ENCODE measurements at regions not wholly inside any gene's neighbourhood (a gene's known extent, or its start where the extent isn't known, plus 50 kb on each side); places are given as distances from the start of the nearest gene placed in this dataset.

DNA sequence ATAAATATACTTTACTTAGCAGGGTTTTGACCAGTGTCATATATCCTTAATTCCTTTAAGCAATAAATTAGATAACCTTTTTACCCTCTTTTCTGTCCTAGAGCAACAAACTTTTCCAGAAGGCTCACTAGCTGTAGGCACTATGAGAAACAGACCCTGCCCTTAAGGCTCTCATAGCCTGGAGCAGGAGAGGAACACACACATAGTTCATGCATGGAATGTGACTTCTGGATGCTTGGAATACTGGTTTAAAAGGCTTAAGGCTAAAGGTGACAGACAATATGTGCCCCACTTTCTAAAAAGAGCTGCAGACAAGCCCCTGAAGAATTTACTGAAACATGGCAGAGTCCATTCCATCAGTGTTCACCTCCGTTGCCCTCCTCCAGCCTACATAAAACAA is 237.2 kb downstream of the TTC8 start:
- 93% methylated on average over 1 of the region's 1 CpG for WGBS
- no peak overlapping the region for H3K4me3 ChIP-seq
- DNase-seq (ENCODE audit: low spot score in 2 of 2), result no peak
- H3K36me3 ChIP-seq, result no peaks in the 10 kb centered on the region
- no peak overlapping the region for H3K27ac ChIP-seq
- H3K4me1 ChIP-seq, result no peaks in the 10 kb centered on the region
- TF ChIP-seq POLR2A (IDR thresholded peaks at IDR 0.05), result no peak
- peaks cover 7% of the 10 kb centered on the region for H3K27me3 ChIP-seq
- no peaks in the 10 kb centered on the region for H3K9me3 ChIP-seq

DNA sequence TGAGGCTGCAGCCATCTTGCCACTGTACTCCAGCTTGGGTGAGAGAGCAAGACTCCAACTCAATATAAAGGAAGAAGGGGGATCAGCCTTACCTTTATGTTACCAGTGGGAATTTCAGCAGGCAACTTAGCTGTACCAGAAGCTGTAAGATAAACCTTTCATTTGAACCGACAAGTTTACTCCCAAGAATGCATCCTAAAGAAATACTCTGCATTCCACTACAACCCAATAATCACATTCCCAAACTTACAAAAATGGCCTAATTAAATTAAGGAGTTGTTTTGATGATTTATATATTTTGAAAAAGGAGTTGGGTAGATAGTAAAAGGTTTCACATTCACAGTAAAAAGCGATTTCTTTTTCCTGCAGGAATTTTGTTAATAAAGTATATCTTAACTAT is 241.4 kb downstream of the TTC8 start:
- TF ChIP-seq POLR2AphosphoS5 (IDR thresholded peaks at IDR 0.05) (no peak), EP300 (IDR thresholded peaks at IDR 0.05) (no peak), POLR2A (IDR thresholded peaks at IDR 0.05) (no peak)
- TF ChIP-seq, protein P1, sequence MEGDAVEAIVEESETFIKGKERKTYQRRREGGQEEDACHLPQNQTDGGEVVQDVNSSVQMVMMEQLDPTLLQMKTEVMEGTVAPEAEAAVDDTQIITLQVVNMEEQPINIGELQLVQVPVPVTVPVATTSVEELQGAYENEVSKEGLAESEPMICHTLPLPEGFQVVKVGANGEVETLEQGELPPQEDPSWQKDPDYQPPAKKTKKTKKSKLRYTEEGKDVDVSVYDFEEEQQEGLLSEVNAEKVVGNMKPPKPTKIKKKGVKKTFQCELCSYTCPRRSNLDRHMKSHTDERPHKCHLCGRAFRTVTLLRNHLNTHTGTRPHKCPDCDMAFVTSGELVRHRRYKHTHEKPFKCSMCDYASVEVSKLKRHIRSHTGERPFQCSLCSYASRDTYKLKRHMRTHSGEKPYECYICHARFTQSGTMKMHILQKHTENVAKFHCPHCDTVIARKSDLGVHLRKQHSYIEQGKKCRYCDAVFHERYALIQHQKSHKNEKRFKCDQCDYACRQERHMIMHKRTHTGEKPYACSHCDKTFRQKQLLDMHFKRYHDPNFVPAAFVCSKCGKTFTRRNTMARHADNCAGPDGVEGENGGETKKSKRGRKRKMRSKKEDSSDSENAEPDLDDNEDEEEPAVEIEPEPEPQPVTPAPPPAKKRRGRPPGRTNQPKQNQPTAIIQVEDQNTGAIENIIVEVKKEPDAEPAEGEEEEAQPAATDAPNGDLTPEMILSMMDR (IDR thresholded peaks at IDR 0.05), result no peak

DNA sequence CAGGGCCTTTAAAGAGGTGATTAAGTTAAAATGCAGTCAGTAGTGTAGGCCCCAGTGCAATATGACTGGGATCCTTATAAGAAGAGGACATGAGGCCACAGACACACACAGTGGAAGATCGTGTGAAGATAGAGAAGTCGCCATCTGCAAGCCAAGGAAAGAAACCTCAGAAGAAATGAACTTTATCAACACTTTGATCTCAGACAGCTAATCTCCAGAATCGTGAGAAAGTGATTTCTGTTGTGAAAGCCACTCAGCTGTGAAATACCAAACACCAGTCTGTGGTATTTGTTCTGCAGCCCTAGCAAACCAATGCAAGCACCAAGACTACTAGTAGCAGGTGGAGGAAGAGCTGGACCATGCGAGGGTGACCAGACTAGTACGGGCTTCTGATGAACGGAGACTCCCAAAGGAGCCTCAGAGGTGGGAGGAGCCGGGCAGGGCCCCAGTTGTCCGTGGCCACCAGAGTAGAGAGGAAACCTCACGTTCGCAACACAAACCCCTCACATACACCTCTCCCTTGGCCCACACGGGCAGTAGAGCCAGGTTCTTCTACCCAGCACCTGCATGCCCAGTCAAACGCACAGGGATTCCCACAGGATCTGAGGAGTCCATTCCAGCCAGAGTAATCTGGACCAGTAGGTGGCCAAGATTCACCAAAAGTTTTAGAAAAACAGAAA is 243.0 kb downstream of the TTC8 start:
- H3K27ac ChIP-seq, result no peak overlapping the region
- H3K9me3 ChIP-seq, result no peaks in the 10 kb centered on the region
- H3K4me3 ChIP-seq, result no peak overlapping the region
- no peaks in the 10 kb centered on the region for H3K4me1 ChIP-seq
- TF ChIP-seq, protein P1 (IDR thresholded peaks at IDR 0.05), result no peak
- TF ChIP-seq EP300 (IDR thresholded peaks at IDR 0.05) (no peak), POLR2AphosphoS5 (IDR thresholded peaks at IDR 0.05) (no peak), POLR2A (IDR thresholded peaks at IDR 0.05) (no peak)
- H3K36me3 ChIP-seq, result no peaks in the 10 kb centered on the region
- DNase-seq (ENCODE audit: low spot score in 2 of 2), result no peak
- peaks cover 7% of the 10 kb centered on the region for H3K27me3 ChIP-seq
- 71% methylated on average over 12 of the region's 12 CpGs for WGBS

More for the DNA sequence above, 241.4 kb downstream of the TTC8 start:
- Histone ChIP-seq H3K4me3 (no peak overlapping the region), H3K9me3 (no peaks in the 10 kb centered on the region), H3K27me3 (peaks cover 7% of the 10 kb centered on the region), H3K4me1 (no peaks in the 10 kb centered on the region), H3K27ac (no peak overlapping the region), H3K36me3 (no peaks in the 10 kb centered on the region)
- DNase-seq (ENCODE audit: low spot score in 2 of 2), result no peak
- 88% methylated on average over 2 of the region's 2 CpGs for WGBS

DNA sequence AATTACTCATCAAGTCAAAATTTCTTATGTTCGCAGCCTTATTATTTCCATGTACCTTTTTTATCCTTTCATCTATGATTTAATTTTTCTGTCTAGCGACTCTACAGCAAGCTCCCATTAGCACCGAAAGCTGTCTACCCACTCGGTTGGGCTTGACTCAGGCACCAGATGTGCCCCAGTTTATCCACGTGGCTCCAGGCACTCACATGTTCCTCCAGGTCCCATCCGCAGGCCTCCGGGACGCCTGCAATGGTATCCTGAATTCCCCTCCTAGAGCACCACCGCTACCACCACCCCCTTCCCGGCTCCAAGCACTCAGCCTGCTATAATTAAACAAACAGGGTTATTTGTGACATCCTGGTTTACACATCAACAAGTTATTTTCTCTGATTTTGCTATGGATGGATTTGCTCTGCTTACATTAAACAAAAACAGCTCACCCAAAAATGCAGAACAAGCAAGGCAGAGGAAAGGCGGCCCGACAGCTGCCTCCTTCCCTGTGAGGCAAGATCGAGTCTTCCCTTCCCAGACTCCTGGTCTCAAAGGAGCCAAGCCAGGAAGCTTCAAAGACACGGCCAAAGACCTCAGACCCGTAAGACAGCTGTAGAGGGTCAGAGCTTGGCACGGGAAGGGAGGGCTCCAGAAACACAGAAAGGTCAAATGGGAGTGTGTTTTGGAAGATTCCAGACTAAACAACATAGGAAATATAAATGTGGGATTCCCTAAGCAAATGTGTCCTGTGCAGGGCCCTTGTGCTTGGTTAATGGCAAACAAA is 253.8 kb downstream of the TTC8 start:
- WGBS, result 65% methylated on average over 16 of the region's 16 CpGs
- TF ChIP-seq EP300 (IDR thresholded peaks at IDR 0.05) (no peak), POLR2AphosphoS5 (IDR thresholded peaks at IDR 0.05) (no peak), POLR2A (IDR thresholded peaks at IDR 0.05) (no peak)
- TF ChIP-seq, protein P1 (IDR thresholded peaks at IDR 0.05), result no peak
- Histone ChIP-seq H3K27ac (no peak overlapping the region), H3K36me3 (no peaks in the 10 kb centered on the region), H3K27me3 (peaks cover 4% of the 10 kb centered on the region), H3K4me3 (no peak overlapping the region), H3K4me1 (no peaks in the 10 kb centered on the region), H3K9me3 (no peaks in the 10 kb centered on the region)
- DNase-seq (ENCODE audit: low spot score in 2 of 2), result no peak

DNA sequence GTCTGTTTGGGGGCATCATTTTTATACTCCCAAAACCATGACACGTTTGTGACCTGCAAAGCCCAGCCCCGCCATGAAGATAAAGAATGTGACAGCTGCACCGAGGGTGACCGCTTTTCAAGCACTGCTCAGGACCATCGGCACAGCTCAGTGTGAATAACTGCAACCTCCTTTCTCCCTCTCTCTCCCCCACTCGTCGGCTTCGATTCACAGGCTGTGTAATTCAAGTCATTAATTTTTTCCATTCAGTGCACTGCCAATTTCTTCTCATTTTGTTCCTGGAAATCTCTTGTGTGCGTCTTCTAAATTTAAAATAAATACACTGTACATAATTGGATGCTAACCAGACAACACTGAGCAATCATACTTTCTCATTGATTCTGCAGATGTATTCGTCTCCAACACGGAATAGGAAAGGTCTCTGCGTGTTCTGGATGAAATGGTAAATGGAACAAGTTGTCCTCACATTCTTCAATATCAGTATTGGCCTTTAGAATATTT is 260.8 kb downstream of the TTC8 start:
- H3K4me1 ChIP-seq, result no peaks in the 10 kb centered on the region
- TF ChIP-seq, protein P1 (IDR thresholded peaks at IDR 0.05), result no peak
- TF ChIP-seq POLR2A (IDR thresholded peaks at IDR 0.05), result no peak
- no peak for TF ChIP-seq EP300 (IDR thresholded peaks at IDR 0.05)
- no peak for TF ChIP-seq POLR2AphosphoS5 (IDR thresholded peaks at IDR 0.05)
- no peaks in the 10 kb centered on the region for H3K27me3 ChIP-seq
- no peak for DNase-seq (ENCODE audit: low spot score in 2 of 2)
- no peak overlapping the region for H3K27ac ChIP-seq
- H3K36me3 ChIP-seq, result no peaks in the 10 kb centered on the region
- H3K9me3 ChIP-seq, result no peaks in the 10 kb centered on the region
- H3K4me3 ChIP-seq, result no peak overlapping the region
- WGBS, result 65% methylated on average over 12 of the region's 12 CpGs

All from suprapubic skin (tissue), 4 donors.